HepG2 (cell line): ENCODE measurements at regions not wholly inside any gene's neighbourhood (a gene's known extent, or its start where the extent isn't known, plus 50 kb on each side); places are given as distances from the start of the nearest gene placed in this dataset.

Experiments used
- CEBPB ChIP-seq: IDR thresholded peaks from 2 replicates; pipeline ENCODE4 v1.6.1; 2011; ENCODE audit warnings: low read depth, low read length, improper control_type of control experiment, borderline replicate concordance
- GPBP1L1 ChIP-seq: sonication (generic); formaldehyde crosslinking; IDR thresholded peaks from 2 replicates; pipeline ENCODE4 v1.5.0; 2020; ENCODE audit warnings: mild to moderate bottlenecking, missing genetic modification reagents
- TP53 ChIP-seq: sonication (generic); formaldehyde crosslinking; conservative IDR thresholded peaks from 2 replicates; pipeline ENCODE4 v1.4.0; 2020; ENCODE audit warnings: missing genetic modification reagents
- ZFP91 ChIP-seq: sonication (generic); formaldehyde crosslinking; IDR thresholded peaks from 2 replicates; pipeline ENCODE4 v1.9.0; 2022; ENCODE audit warnings: missing genetic modification reagents, mild to moderate bottlenecking, borderline replicate concordance
- ZGPAT ChIP-seq: IDR thresholded peaks from 2 replicates; pipeline ENCODE4 v1.6.1; 2016; ENCODE audit warnings: mild to moderate bottlenecking
- ZNF382 ChIP-seq: sonication (generic); formaldehyde crosslinking; IDR thresholded peaks from 2 replicates; pipeline ENCODE4 v1.5.0; 2020; ENCODE audit warnings: missing genetic modification reagents, mild to moderate bottlenecking, borderline replicate concordance
- ZNF7 ChIP-seq: IDR thresholded peaks from 2 replicates; pipeline ENCODE4 v1.6.1; 2016; ENCODE audit warnings: missing biosample characterization, missing genetic modification reagents
- TF ChIP-seq, protein P1 (sequence below): sonication (generic); formaldehyde crosslinking; IDR thresholded peaks from 2 replicates; pipeline ENCODE4 v1.4.0; 2020; ENCODE audit warnings: mild to moderate bottlenecking, missing genetic modification reagents
- TF ChIP-seq, protein P2 (sequence below): sonication (generic); formaldehyde crosslinking; IDR thresholded peaks from 2 replicates; pipeline ENCODE4 v1.8.0; 2022; ENCODE audit warnings: mild to moderate bottlenecking, missing genetic modification reagents, moderate library complexity
- TF ChIP-seq, protein P3 (sequence below): sonication (generic); formaldehyde crosslinking; conservative IDR thresholded peaks from 2 replicates; pipeline ENCODE4 v1.4.0; 2020; ENCODE audit warnings: missing genetic modification reagents

GRCh38 chrX:147838465-147839131, 73.1 kb upstream of the FMR1 start (continued):
- TF ChIP-seq GPBP1L1 (CRISPR knock-in tag) (no peak), TP53 (CRISPR knock-in tag) (no peak), ZNF382 (CRISPR knock-in tag) (no peak), ZNF7 (CRISPR knock-in tag) (no peak), ZGPAT (no peak), CEBPB (peak; percentile 62; the same call in 1 of the 2 replicates), ZFP91 (no peak)
- TF ChIP-seq, protein P1, sequence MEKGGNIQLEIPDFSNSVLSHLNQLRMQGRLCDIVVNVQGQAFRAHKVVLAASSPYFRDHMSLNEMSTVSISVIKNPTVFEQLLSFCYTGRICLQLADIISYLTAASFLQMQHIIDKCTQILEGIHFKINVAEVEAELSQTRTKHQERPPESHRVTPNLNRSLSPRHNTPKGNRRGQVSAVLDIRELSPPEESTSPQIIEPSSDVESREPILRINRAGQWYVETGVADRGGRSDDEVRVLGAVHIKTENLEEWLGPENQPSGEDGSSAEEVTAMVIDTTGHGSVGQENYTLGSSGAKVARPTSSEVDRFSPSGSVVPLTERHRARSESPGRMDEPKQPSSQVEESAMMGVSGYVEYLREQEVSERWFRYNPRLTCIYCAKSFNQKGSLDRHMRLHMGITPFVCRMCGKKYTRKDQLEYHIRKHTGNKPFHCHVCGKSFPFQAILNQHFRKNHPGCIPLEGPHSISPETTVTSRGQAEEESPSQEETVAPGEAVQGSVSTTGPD (CRISPR knock-in tag) = no peak
- TF ChIP-seq, protein P2, sequence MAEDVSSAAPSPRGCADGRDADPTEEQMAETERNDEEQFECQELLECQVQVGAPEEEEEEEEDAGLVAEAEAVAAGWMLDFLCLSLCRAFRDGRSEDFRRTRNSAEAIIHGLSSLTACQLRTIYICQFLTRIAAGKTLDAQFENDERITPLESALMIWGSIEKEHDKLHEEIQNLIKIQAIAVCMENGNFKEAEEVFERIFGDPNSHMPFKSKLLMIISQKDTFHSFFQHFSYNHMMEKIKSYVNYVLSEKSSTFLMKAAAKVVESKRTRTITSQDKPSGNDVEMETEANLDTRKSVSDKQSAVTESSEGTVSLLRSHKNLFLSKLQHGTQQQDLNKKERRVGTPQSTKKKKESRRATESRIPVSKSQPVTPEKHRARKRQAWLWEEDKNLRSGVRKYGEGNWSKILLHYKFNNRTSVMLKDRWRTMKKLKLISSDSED (CRISPR knock-in tag) = no peak
- TF ChIP-seq, protein P3, sequence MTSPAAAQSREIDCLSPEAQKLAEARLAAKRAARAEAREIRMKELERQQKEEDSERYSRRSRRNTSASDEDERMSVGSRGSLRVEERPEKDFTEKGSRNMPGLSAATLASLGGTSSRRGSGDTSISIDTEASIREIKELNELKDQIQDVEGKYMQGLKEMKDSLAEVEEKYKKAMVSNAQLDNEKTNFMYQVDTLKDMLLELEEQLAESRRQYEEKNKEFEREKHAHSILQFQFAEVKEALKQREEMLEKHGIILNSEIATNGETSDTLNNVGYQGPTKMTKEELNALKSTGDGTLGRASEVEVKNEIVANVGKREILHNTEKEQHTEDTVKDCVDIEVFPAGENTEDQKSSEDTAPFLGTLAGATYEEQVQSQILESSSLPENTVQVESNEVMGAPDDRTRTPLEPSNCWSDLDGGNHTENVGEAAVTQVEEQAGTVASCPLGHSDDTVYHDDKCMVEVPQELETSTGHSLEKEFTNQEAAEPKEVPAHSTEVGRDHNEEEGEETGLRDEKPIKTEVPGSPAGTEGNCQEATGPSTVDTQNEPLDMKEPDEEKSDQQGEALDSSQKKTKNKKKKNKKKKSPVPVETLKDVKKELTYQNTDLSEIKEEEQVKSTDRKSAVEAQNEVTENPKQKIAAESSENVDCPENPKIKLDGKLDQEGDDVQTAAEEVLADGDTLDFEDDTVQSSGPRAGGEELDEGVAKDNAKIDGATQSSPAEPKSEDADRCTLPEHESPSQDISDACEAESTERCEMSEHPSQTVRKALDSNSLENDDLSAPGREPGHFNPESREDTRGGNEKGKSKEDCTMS = no peak
